Activated CD8-positive, alpha-beta memory T cell treated with anti-CD3 and anti-CD28 coated beads for 24 hours (primary cell): ENCODE measurements at regions not wholly inside any gene's neighbourhood (a gene's known extent, or its start where the extent isn't known, plus 50 kb on each side); places are given as distances from the start of the nearest gene placed in this dataset.

ENCODE experiments used
- DNase-seq: peaks from one replicate; pipeline ENCODE4 v3.0.0-alpha.2; 2020

GRCh38 chr9:95653246-95653645 lies 136.5 kb upstream of the PTCH1 start:
- DNase-seq, result no peak

GRCh38 chr9:95650720-95651119 lies 133.9 kb upstream of the PTCH1 start:
- no peak for DNase-seq

- DNase-seq, result no peak
Observed at GRCh38 chr9:95649801-95650213, 133.0 kb upstream of the PTCH1 start.

GRCh38 chr9:95648225-95648624 lies 131.5 kb upstream of the PTCH1 start:
- DNase-seq, result no peak

GRCh38 chr9:95645992-95646391 lies 129.2 kb upstream of the PTCH1 start:
- DNase-seq, result no peak

GRCh38 chr9:95645579-95645978 lies 128.8 kb upstream of the PTCH1 start:
- no peak for DNase-seq

- no peak for DNase-seq
Observed at GRCh38 chr9:95644377-95644776, 127.6 kb upstream of the PTCH1 start.

GRCh38 chr9:95643619-95644018 lies 126.8 kb upstream of the PTCH1 start:
- no peak for DNase-seq

GRCh38 chr9:95642189-95642588 lies 125.4 kb upstream of the PTCH1 start:
- DNase-seq, result no peak

- no peak for DNase-seq
Observed at GRCh38 chr9:95641586-95641985, 124.8 kb upstream of the PTCH1 start.

GRCh38 chr9:95640336-95640735 lies 123.6 kb upstream of the PTCH1 start:
- no peak for DNase-seq

DNA sequence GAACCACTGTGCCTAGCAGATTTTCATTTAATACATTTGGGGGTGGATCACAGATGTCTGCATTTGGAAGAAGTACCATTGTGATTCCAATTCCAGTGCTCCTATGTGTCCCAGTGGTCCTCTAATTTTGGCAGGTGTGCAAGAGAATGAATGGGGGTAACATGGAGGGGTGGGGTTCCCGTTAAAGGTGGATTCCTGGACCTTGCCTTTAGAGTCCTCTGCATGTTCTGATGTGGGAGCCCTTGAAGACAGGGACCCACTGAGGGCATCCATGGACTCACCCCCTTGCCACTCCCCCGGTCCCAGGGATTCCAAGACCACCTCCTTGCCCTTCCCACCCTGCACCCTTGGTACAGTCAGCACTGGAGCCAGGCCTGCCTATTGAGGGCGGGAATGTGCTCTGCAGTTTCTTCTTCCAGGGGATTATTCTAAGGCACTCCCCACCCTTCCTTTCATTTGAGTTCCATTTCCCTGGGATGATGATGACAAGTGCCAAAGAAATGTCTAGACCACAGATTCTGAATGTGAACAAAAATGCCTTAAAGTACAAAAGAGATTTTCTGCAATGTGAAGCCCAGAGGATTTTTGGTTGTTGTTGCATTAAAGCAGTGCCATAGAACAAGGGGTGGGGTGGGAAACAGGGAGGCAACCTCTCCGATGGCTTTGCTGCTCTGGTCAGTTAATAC lies 119.4 kb upstream of the PTCH1 start:
- DNase-seq, result no peak

DNA sequence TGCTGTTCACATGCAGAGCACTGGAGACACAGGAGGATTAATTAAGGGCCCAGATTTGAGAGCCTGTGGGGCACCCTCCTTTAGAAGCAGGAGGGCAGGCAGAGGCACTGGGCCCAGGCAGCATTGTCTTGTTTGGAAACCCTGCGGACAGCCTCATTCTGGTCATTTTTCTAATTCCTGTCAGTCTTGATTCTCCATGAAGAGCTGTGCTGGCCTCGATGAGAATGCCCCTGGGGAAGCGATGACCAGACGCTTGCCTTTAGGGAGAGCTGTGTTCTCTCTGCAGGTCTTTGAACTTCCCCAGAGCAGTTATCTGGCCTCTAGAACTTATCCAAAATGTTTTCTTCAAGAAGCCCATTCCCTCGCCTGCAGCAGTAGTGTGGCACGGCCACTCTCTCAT lies 117.8 kb upstream of the PTCH1 start:
- DNase-seq, result no peak

DNA sequence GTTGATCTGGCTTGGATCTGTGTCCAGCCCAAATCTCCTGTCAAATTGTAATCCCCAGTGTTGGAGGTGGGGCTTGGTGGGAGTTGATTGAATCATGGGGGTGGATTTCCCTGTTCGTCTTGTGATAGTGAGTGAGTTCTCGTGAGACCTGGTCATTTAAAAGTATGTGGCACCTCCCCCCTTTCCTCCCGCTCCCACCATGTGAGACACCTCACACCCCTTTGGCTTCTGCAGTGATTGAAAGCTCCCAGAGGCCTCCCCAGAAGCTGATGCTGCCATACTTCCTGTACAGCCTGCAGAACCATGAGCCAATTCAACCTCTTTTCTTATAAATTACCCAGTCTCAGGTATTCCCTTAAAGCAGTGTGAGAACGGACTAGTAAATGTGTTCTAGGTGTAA lies 117.3 kb upstream of the PTCH1 start:
- no peak for DNase-seq

DNA sequence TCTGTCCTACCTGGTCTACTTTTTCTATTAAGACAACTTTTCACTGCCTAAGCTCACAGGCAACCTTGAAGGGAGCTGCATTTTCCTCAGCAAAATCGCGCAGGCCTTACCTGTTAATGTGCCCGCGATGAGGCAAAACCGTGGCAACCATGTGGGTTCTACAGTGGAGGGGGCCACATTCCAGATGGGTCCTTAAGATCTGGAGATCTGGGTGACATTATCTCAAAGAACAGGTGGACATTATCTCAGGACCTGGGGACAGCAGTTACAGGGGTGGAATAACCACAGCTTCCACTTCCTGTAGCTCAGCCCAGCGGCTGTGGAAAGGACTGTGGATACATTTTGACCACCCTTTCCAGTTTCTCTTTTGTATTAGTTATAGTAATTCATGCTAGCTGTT lies 112.8 kb upstream of the PTCH1 start:
- no peak for DNase-seq

GRCh38 chr9:95627802-95628201 lies 111.0 kb upstream of the PTCH1 start:
- no peak for DNase-seq

GRCh38 chr9:95626885-95627558 lies 110.3 kb upstream of the PTCH1 start:
- peak; percentile 64 for DNase-seq

DNA sequence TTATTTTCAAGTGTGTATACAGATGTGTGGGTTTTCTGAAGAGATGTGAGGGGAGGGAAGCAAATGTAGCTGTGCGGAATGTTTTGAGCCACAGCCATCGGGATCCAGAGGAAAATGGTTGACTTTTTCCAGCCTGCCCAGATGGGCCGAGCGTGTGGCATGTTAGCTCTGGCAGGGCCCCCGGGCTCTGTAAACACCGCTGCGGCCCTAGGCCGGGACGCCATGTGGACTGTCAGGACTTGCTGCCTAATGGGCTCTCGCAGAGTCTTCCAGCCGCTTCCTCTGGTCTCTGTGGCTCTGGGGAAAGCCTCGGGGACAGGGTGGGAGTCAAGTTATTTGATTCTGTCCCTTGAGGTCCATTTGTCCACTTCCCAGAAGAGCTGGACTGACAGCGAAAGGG lies 109.6 kb upstream of the PTCH1 start:
- DNase-seq, result no peak

DNA sequence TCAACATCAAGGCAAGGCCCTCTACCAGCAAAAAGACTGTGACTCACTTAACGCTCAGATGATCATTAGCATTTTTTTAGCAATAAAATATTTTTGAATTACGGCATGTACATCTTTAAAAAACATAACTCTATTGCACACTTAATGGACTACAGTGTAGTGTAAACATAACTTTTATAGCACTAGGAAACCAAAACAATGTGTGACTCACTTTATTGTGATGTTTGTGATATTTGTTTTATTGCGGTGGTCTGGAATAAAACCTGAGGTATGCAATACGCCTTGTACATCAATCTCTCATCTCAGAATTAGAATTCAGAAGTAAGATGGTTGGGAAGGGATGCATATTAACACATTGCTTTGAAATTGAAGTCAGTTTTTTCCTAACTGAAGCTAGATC lies 106.9 kb upstream of the PTCH1 start:
- no peak for DNase-seq

DNA sequence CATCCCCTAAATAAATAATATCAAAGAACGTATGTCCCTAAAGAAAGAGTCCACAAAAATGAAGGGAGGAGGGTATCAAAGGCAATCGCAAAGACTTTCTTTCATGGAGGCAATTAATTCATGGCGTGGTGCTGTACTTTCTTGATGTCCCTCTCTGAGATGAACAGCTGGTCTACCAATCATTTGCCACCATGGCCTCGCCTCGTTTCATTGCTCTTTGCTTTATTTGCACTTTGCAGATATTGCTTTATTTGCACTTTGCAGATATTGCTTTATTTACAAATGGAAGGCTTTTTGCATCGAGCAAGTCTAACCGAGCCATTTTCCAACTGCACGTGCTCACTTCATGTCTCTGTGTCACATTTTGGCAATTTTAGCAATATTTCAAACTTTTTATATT lies 104.0 kb upstream of the PTCH1 start:
- no peak for DNase-seq

DNA sequence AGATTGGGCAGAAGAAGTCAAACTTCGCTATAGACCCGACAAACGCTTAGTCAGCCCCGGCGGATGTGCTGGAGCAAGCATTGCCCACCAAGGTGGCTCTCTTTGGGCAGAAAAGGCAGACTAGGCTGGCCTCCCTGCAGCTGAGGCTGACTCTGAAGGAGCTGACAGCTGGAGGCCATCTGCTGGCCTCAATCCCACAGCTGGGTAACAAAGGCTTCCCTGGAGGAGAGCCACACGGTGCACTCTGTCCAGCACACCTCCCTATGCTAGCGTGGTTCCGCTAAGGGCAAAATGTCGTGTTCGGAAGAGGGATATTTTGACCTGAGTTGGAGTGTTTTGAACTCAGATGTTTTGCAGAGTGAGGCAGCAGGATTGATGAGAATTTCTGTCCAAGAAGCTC lies 103.5 kb upstream of the PTCH1 start:
- DNase-seq, result no peak

- DNase-seq, result no peak
Observed at GRCh38 chr9:95615246-95615645, 98.5 kb upstream of the PTCH1 start.

- DNase-seq, result no peak
Observed at GRCh38 chr9:95613670-95614069, 96.9 kb upstream of the PTCH1 start.

DNA sequence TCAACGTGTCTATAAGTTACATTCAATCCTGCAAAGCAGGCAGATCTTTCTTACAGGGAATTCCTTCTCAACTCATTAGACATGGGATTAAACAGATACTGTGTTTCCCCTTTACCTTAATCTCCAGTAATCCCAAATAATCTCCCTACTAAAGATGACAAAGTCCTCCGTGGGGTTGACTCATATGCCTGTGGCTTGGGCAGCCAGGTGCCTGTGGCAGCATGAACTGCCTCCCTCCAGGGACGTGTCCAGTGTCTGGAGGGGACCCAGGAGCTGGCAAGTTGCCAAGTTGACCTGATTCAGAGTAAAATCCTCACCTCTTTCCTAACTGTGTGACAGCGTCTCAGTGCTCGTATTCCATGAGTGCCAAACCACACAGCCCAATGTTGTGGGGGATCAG lies 94.6 kb upstream of the PTCH1 start:
- no peak for DNase-seq
